IMR-90 (cell line): ENCODE measurements at regions not wholly inside any gene's neighbourhood (a gene's known extent, or its start where the extent isn't known, plus 50 kb on each side); places are given as distances from the start of the nearest gene placed in this dataset.

Experiments
- ATAC-seq: fragments of 200-7000 bp; cut with Tn5 transposase; 2 replicates; pipeline ENCODE4 v1.9.1; 2020; ENCODE audit warnings: low read depth, mild to moderate bottlenecking, moderate library complexity
- BruUV-seq: library from RNA; stranded (reverse); fragments of 400-500 nt; replicated peaks from 2 replicates; lab custom pipeline; 2021; lab: Mats Ljungman, UMichigan
- CTCF ChIA-PET: fragments of 300-600 bp; formaldehyde crosslinking; extraction: SDS; loops from one replicate; lab custom pipeline; 2021; ENCODE audit warnings: antibody characterized with exemption; lab: Yijun Ruan, JAX
- POLR2A ChIA-PET: fragments of 300-600 bp; sonication (Branson Sonifier 250); formaldehyde crosslinking; loops from one replicate; lab custom pipeline; 2022; ENCODE audit warnings: antibody characterized with exemption; ENCODE audit not compliant: unreplicated experiment; lab: Charles Lee
- DNase-seq: peaks from one replicate; pipeline ENCODE4 v3.0.0; 2013
- H2AFZ ChIP-seq: replicated peaks from 2 replicates; pipeline ENCODE3; 2013; ENCODE audit warnings: low read length, mild to moderate bottlenecking; ENCODE audit not compliant: poor library complexity
- H2AK5ac ChIP-seq: 2 replicates; pipeline ENCODE4 v1.6.1; 2013; ENCODE audit warnings: low read depth, low read length, inconsistent platforms
- H2AK9ac ChIP-seq: replicated peaks from 2 replicates; pipeline ENCODE3; 2013; ENCODE audit warnings: mild to moderate bottlenecking, low read depth, low read length, moderate library complexity; ENCODE audit not compliant: poor library complexity
- H2BK120ac ChIP-seq: 2 replicates; pipeline ENCODE4 v1.6.1; 2013; ENCODE audit warnings: low read depth, low read length, inconsistent platforms
- H2BK15ac ChIP-seq: 3 replicates; pipeline ENCODE4 v1.6.1; 2013; ENCODE audit warnings: low read depth, low read length, inconsistent platforms
- H2BK20ac ChIP-seq: 2 replicates; pipeline ENCODE4 v1.6.1; 2013; ENCODE audit warnings: low read depth, mild to moderate bottlenecking, inconsistent platforms, low read length, moderate library complexity
- H2BK5ac ChIP-seq: 2 replicates; pipeline ENCODE4 v1.6.1; 2013; ENCODE audit warnings: mild to moderate bottlenecking, low read depth, low read length, inconsistent platforms; ENCODE audit not compliant: poor library complexity, severe bottlenecking
- H3K14ac ChIP-seq: replicated peaks from 2 replicates; pipeline ENCODE4 v1.6.1; 2013; ENCODE audit warnings: low read depth, low read length, inconsistent platforms
- H3K18ac ChIP-seq: 2 replicates; pipeline ENCODE4 v1.6.1; 2013; ENCODE audit warnings: low read depth, low read length, control low read depth
- H3K23ac ChIP-seq: 2 replicates; pipeline ENCODE4 v1.6.1; 2013; ENCODE audit warnings: low read depth, low read length, inconsistent platforms
- H3K27ac ChIP-seq: 2 replicates; pipeline ENCODE4 v1.5.1; 2013; ENCODE audit warnings: mild to moderate bottlenecking, control low read depth, low read length; ENCODE audit not compliant: insufficient read depth
- H3K27me3 ChIP-seq: 2 replicates; pipeline ENCODE4 v1.6.1; 2013; ENCODE audit warnings: low read length; ENCODE audit not compliant: control insufficient read depth, insufficient read depth
- H3K36me3 ChIP-seq: 2 replicates; pipeline ENCODE4 v1.6.1; 2013; ENCODE audit warnings: low read length, mixed read lengths; ENCODE audit not compliant: control insufficient read depth, insufficient read depth
- H3K4ac ChIP-seq: 2 replicates; pipeline ENCODE4 v1.6.1; 2013; ENCODE audit warnings: low read depth, low read length, inconsistent platforms
- H3K4me1 ChIP-seq: 2 replicates; pipeline ENCODE4 v1.6.1; 2013; ENCODE audit warnings: low read length, mixed read lengths; ENCODE audit not compliant: control insufficient read depth, insufficient read depth
- H3K4me2 ChIP-seq: 2 replicates; pipeline ENCODE4 v1.6.1; 2013; ENCODE audit warnings: low read depth, mild to moderate bottlenecking, control low read depth, low read length, moderate library complexity
- H3K4me3 ChIP-seq: 2 replicates; pipeline ENCODE4 v1.5.1; 2013; ENCODE audit warnings: low read depth, mild to moderate bottlenecking, control low read depth, low read length, moderate library complexity; ENCODE audit not compliant: insufficient read depth
- H3K56ac ChIP-seq: 2 replicates; pipeline ENCODE4 v1.6.1; 2013; ENCODE audit warnings: low read length, inconsistent platforms; ENCODE audit not compliant: insufficient read depth; ENCODE audit errors: extremely low read depth
- H3K79me1 ChIP-seq, 2 experiments: 2 replicates each; pipeline ENCODE4 v1.6.1; 2013; ENCODE audit warnings: low read length in 2 of 2, inconsistent platforms in 1 of 2, low read depth in 1 of 2
- H3K9ac ChIP-seq: 2 replicates; pipeline ENCODE4 v1.6.1; 2013; ENCODE audit warnings: low read depth, low read length, control low read depth
- H3K9me1 ChIP-seq: 2 replicates; pipeline ENCODE4 v1.6.1; 2013; ENCODE audit warnings: low read length, inconsistent platforms; ENCODE audit not compliant: insufficient read depth
- H3K9me3 ChIP-seq: 2 replicates; pipeline ENCODE4 v1.6.1; 2013; ENCODE audit warnings: low read length; ENCODE audit not compliant: control insufficient read depth, insufficient read depth
- H4K20me1 ChIP-seq: 2 replicates; pipeline ENCODE4 v1.6.1; 2013; ENCODE audit warnings: low read length, inconsistent platforms; ENCODE audit not compliant: insufficient read depth
- H4K5ac ChIP-seq: 2 replicates; pipeline ENCODE4 v1.6.1; 2013; ENCODE audit warnings: mild to moderate bottlenecking, low read depth, low read length, control low read depth
- H4K8ac ChIP-seq, 2 experiments: 2 replicates each; pipeline ENCODE4 v1.6.1; 2013; ENCODE audit warnings: low read depth in 2 of 2, low read length in 2 of 2, control low read depth in 1 of 2, inconsistent platforms in 1 of 2
- H4K91ac ChIP-seq: 2 replicates; pipeline ENCODE4 v1.6.1; 2013; ENCODE audit warnings: low read depth, low read length, inconsistent platforms; ENCODE audit not compliant: insufficient read depth
- CHD1 ChIP-seq: IDR thresholded peaks from 2 replicates; pipeline ENCODE4 v1.6.1; 2012; ENCODE audit warnings: low read depth, low read length, improper control_type of control experiment
- MXI1 ChIP-seq: IDR thresholded peaks from 2 replicates; pipeline ENCODE4 v1.6.1; 2012; ENCODE audit warnings: low read depth, mild to moderate bottlenecking, low read length, moderate library complexity, borderline replicate concordance
- dilution Hi-C: fragments of 300-500 bp; cut with HindIII; formaldehyde crosslinking; loops from one replicate; pipeline ENCODE4 v1.14.3; 2018; ENCODE audit warnings: low sequenced_read_pairs; ENCODE audit not compliant: unreplicated experiment
- in situ Hi-C: fragments of 300-500 bp; cut with MboI; formaldehyde crosslinking; loops from 3 replicates; pipeline ENCODE4 v1.14.3; 2019; ENCODE audit warnings: low sequenced_read_pairs, inconsistent platforms, mixed read lengths
- intact Hi-C: fragments of 100-400 bp; cut with micrococcal nuclease; formaldehyde crosslinking; loops from 2 replicates; pipeline ENCODE4 v1.10.0; 2022

GRCh38 chr12:87259391-87259790 lies 769.8 kb downstream of the C12orf50 start:
- Histone ChIP-seq H3K79me1 (no peaks in the 10 kb centered on the region), H2AK9ac (no peak overlapping the region), H4K91ac (no peak overlapping the region), H3K4ac (no peak overlapping the region), H3K9me3 (no peaks in the 10 kb centered on the region), H3K9ac (no peak overlapping the region), H2AFZ (no peak overlapping the region), H3K36me3 (no peaks in the 10 kb centered on the region), H2BK120ac (no peak overlapping the region), H3K4me2 (no peak overlapping the region), H3K56ac (no peak overlapping the region), H2AK5ac (no peak overlapping the region), H3K18ac (no peak overlapping the region), H4K20me1 (no peaks in the 10 kb centered on the region), H3K23ac (no peak overlapping the region), H4K8ac (no peak overlapping the region), H3K4me1 (no peaks in the 10 kb centered on the region), H3K27me3 (no peaks in the 10 kb centered on the region), H3K4me3 (no peak overlapping the region), H2BK15ac (no peak overlapping the region), H2BK5ac (no peak overlapping the region), H2BK20ac (no peak overlapping the region), H4K5ac (no peak overlapping the region), H3K14ac (no peak overlapping the region), H3K9me1 (no peaks in the 10 kb centered on the region), H3K27ac (no peak overlapping the region)
- POLR2A ChIA-PET = interaction anchor here (0.7 kb wide), 1 partner anchor 420 kb away, joined by 3 read pairs; no protein-coding TSS in a partner anchor
- in situ Hi-C loops = no loop called here
- intact Hi-C loops = no loop called here
- DNase-seq = peak; percentile 37
- dilution Hi-C loops = no loop called here
- peak; percentile 35; the same call in 1 of the 2 replicates for ATAC-seq
- CTCF ChIA-PET = interaction anchor here (0.8 kb wide), 1 partner anchor 55 kb away, joined by 3 read pairs; no protein-coding TSS in a partner anchor
- BruUV-seq = no TSS peak
- no peak for TF ChIP-seq MXI1
- no peak for TF ChIP-seq CHD1
